GM10248 (cell line): ENCODE measurements at regions not wholly inside any gene's neighbourhood (a gene's known extent, or its start where the extent isn't known, plus 50 kb on each side); places are given as distances from the start of the nearest gene placed in this dataset.

Source experiments
- CTCF ChIA-PET: fragments of 300-600 bp; sonication (Branson Sonifier 250); formaldehyde crosslinking; extraction: SDS; loops from one replicate; lab custom pipeline; 2021; ENCODE audit warnings: antibody characterized with exemption; lab: Yijun Ruan, JAX
- POLR2A ChIA-PET: fragments of 350-650 bp; sonication (Branson Sonifier 250); formaldehyde crosslinking; extraction: SDS; loops from one replicate; lab custom pipeline; 2020; ENCODE audit warnings: antibody characterized with exemption; lab: Yijun Ruan, JAX
- DNase-seq: peaks from one replicate; pipeline ENCODE4 v3.0.0; 2012; ENCODE audit errors: extremely low spot score
- CTCF ChIP-seq: IDR thresholded peaks from 2 replicates; pipeline ENCODE4 v1.5.1; 2012; ENCODE audit warnings: mild to moderate bottlenecking, low read depth; ENCODE audit errors: extremely low read depth, missing control alignments, control extremely low read depth

DNA sequence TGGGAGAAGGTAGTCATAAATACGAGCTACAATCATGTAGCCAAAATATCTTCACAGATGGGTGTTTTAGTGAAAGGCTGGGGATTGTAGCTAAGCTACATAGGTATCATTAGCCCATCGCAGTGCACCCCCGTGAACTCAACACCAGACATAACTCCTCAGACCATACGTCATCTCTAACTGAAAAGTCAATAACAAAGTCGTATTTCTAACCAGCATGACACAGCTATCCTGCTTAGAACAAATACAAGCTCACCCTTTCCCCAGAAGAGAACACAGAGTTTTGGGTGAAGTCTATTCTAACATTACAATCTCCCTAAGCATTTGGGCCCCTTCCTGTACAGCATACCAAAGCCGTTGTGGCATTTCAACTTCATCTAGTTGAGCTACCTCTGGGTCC lies 636.6 kb upstream of the DPP6 start:
- TF ChIP-seq CTCF, result no peak
- CTCF ChIA-PET, result no interaction called here
- no peak for DNase-seq
- POLR2A ChIA-PET, result no interaction called here

DNA sequence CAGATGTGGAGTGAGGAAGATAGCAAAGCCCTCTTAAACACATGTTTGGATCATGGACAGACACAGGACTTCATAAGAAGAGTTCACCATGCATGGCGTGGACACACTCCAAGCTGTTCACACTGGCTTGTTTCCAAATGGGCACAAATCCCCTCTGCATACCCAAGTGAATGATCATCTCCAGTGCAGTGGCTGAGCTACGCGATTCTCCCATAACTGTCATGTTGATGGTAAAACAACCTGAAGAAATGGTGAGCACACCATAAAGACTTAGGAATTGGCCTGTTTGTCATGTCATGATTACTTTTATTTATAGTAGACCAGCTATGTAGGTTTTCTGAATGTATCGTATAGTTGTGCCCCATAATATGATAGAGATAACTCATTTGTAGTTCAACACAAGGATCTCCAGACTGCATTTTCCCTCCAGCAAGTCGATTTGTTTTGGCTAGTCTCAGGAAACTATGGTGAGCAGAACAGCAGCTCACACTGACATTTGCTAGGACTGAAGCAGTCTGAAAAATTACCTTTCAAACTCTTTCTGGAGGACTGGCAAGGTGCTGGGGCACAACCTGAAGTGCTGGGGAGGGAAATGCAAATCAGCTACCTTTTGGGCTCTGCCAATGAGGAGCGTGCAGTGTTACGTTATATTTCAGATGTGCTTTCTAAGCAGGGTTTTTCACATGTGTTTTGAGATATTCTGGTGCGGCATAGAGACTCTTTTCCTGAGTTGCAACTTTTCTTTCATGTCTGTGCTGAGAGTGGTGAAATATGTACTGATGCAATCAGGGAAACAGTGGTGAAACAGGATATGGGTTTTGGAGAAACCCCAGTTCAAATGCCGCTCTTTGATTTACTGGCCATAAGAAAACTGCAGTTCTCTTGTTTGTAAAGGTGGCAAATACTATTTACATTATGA lies 629.6 kb upstream of the DPP6 start:
- no peak for TF ChIP-seq CTCF
- ChIA-PET CTCF (no interaction called here), POLR2A (interaction anchor here (0.6 kb wide), 1 partner anchor 1552 kb away, joined by 4 read pairs; no protein-coding TSS in a partner anchor)
- DNase-seq, result no peak

DNA sequence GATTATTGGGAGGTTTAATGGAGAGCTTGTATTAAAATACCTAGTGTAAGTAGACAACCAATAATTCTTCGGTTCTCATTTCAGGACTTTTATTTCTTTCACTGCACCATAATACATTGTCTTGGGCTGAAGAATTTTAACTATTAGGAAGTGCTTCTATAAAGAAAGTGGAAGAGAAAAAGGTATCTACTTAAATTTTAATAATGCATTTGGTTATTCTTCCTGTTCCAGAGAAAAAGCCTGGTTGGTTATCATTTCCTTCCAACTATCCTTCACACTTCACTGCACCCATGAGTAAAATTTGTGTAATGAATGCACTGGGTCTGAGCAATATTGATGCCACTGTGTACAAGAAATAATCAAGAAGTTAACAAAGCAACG lies 629.0 kb upstream of the DPP6 start:
- TF ChIP-seq CTCF, result no peak
- no peak for DNase-seq
- ChIA-PET POLR2A (no interaction called here), CTCF (no interaction called here)

DNA sequence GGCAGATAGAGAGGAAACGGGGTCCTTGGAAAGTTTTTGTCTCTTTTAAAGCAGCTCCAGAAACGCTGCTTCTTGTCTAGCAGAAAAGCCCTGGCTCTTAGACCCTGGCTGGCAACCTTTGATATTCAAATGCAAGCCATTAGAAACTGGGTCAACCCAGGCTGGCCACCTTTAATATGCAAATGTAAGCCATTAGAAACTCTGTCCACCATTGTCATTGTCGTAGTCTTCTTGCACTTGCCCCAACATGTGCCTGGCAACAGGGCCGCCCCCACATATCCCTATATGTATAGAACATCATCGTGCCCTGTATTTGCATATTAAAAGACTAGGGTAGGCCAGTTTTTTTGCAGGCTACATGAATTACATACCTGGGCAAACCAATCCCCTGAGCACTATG lies 621.3 kb upstream of the DPP6 start:
- CTCF ChIA-PET, result no interaction called here

DNA sequence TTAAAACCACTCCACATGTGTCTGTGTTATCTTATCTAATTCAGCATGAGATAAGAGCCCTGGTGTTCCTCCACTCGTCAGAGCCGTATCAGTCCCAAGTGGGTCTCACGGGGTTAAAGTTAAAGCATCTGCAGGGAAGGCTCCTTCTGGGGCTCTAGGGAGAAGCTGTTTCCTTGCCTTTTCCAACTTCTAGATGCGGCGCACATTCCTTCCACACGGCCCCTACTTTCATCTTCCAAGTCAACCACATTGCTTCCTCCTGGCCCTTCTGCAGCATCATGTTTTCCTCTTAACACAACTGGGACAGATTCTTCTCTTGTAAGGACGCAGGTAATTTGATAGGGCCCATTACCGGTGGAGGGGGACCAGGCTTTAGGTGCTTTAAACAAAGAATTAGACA lies 620.1 kb upstream of the DPP6 start:
- TF ChIP-seq CTCF, result no peak
- ChIA-PET CTCF (no interaction called here), POLR2A (no interaction called here)
- DNase-seq, result no peak

More for the DNA sequence above, 621.3 kb upstream of the DPP6 start:
- POLR2A ChIA-PET, result no interaction called here
- DNase-seq, result no peak
- no peak for TF ChIP-seq CTCF

DNA sequence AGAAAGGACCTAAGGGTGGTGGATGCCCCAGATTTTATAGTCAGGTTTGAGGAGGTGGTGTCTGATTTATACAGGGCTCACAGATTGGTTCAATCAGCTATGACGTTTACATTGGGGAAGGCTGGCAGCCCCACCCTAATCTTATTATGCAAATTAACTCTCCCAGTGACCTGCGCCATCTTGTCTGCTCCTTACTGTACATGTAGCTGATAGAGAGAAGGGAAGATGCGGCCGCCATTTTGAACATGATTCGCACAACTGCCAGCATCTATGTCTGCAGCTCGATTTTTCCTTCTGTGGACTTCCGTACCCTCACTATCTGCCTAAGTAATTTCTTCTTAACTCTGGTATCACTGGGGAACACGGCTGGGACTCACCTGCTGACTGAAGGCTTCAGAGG lies 619.0 kb upstream of the DPP6 start:
- ChIA-PET POLR2A (no interaction called here), CTCF (no interaction called here)
- DNase-seq, result no peak
- no peak for TF ChIP-seq CTCF

GRCh38 chr7:153440715-153441114 lies 611.5 kb upstream of the DPP6 start:
- no peak for TF ChIP-seq CTCF
- CTCF ChIA-PET, result no interaction called here
- DNase-seq, result no peak
- POLR2A ChIA-PET, result no interaction called here
